HepG2 (cell line): ENCODE measurements at regions not wholly inside any gene's neighbourhood (a gene's known extent, or its start where the extent isn't known, plus 50 kb on each side); places are given as distances from the start of the nearest gene placed in this dataset.

Experiments used
- CEBPB ChIP-seq: IDR thresholded peaks from 2 replicates; pipeline ENCODE4 v1.6.1; 2011; ENCODE audit warnings: low read depth, low read length, improper control_type of control experiment, borderline replicate concordance
- RBAK ChIP-seq: sonication (generic); formaldehyde crosslinking; IDR thresholded peaks from 2 replicates; pipeline ENCODE4 v1.5.1; 2020; ENCODE audit warnings: mild to moderate bottlenecking, missing genetic modification reagents
- SKI ChIP-seq: fragments of 450-650 bp; IDR thresholded peaks from one replicate; pipeline ENCODE4 v1.6.1; 2018; ENCODE audit warnings: mild to moderate bottlenecking; ENCODE audit not compliant: partially characterized antibody
- ZNF597 ChIP-seq: sonication (generic); formaldehyde crosslinking; IDR thresholded peaks from 2 replicates; pipeline ENCODE4 v1.5.0; 2020; ENCODE audit warnings: missing genetic modification reagents
- ZNF766 ChIP-seq: sonication (generic); formaldehyde crosslinking; IDR thresholded peaks from 2 replicates; pipeline ENCODE4 v1.5.0; 2020; ENCODE audit warnings: missing genetic modification reagents, borderline replicate concordance

GRCh38 chr1:65577278-65577677 lies 156.8 kb downstream of the LEPR start:
- TF ChIP-seq SKI: no peak
- no peak for TF ChIP-seq ZNF766 (CRISPR knock-in tag)
- TF ChIP-seq RBAK (CRISPR knock-in tag): no peak
- no peak for TF ChIP-seq CEBPB
- no peak for TF ChIP-seq ZNF597 (CRISPR knock-in tag)
